Heart right ventricle (tissue), 16 donors: ENCODE measurements at regions not wholly inside any gene's neighbourhood (a gene's known extent, or its start where the extent isn't known, plus 50 kb on each side); places are given as distances from the start of the nearest gene placed in this dataset.

Experiments
- ATAC-seq, 8 donors: fragments of 200-7000 bp; cut with Tn5 transposase; one replicate each; pipeline ENCODE4 v1.9.1; 2020; ENCODE audit warnings: mild to moderate bottlenecking in 8 of 8, moderate library complexity in 8 of 8, moderate number of reproducible peaks in 1 of 8
- DNase-seq, 2 donors: peaks; one replicate each; pipeline ENCODE4 v3.0.0-alpha.2; 2020
- H3K27ac ChIP-seq, 10 donors: fragments of 200-600 bp; sonication (generic) in 2 of 10; one replicate each; pipeline versions ENCODE4 v1.5.0 to v1.8.0; 2020 to 2022; ENCODE audit warnings: mild to moderate bottlenecking in 3 of 10
- H3K27me3 ChIP-seq, 7 donors: fragments of 200-600 bp; one replicate each; pipeline ENCODE4 v1.8.0; 2021 to 2022; ENCODE audit warnings: mild to moderate bottlenecking in 2 of 7
- H3K36me3 ChIP-seq, 9 donors: fragments of 200-600 bp; sonication (generic) in 1 of 9; one replicate each; pipeline versions ENCODE4 v1.5.0 to v1.8.0; 2020 to 2022; ENCODE audit warnings: mild to moderate bottlenecking in 2 of 9
- H3K4me1 ChIP-seq, 9 donors: fragments of 200-600 bp; sonication (generic) in 1 of 9; one replicate each; pipeline versions ENCODE4 v1.5.0 to v1.8.0; 2020 to 2022; ENCODE audit warnings: mild to moderate bottlenecking in 4 of 9
- H3K4me3 ChIP-seq, 10 donors: fragments of 200-600 bp; sonication (generic) in 2 of 10; one replicate each; pipeline versions ENCODE4 v1.5.0 to v1.8.0; 2020 to 2022; ENCODE audit warnings: mild to moderate bottlenecking in 7 of 10, moderate library complexity in 2 of 10
- H3K9me3 ChIP-seq, 11 donors: fragments of 200-600 bp in 10 of 11; sonication (generic) in 2 of 11; one replicate each; pipeline versions ENCODE4 v1.5.0 to v1.8.0; 2013 to 2022; ENCODE audit warnings: mild to moderate bottlenecking in 2 of 11, control low read depth in 1 of 11, moderate library complexity in 1 of 11
- WGBS, 2 donors: extraction: QIAGEN DNeasy Blood & Tissue Kit; methylation state at CpG; one replicate each; pipeline ENCODE4 v1.1.7; 2013; ENCODE audit warnings: inconsistent platforms in 1 of 2; 5-methylcytosine and 5-hydroxymethylcytosine counted together
- intact Hi-C, 10 donors: fragments of 100-400 bp; cut with DNase I; formaldehyde crosslinking; loops; one replicate each; pipeline versions ENCODE4 v1.11.1 to v1.14.2; 2022
- TF ChIP-seq, protein P1 (sequence below), 9 donors: fragments of 200-600 bp; sonication (generic) in 2 of 9; IDR thresholded peaks; one replicate each; pipeline versions ENCODE4 v1.5.0 to v1.8.0; 2021 to 2022; ENCODE audit warnings: antibody characterized with exemption in 9 of 9, mild to moderate bottlenecking in 5 of 9, moderate library complexity in 1 of 9
- donor health status: Arrhythmogenic right ventricular cardiomyopathy.
- donor health status: ischemic (EF 13 %, LVEDD 7.1; RV severe dilation, severe dysfunction).
- donor health status: healthy with polysubstance abuse.
- donor health status: DM: no; HTN: yes; CAD: no.
- donor health status: DM: no; HTN: no; CAD: no.
- donor health status: ischemic (EF 25% LVEDD 6.9; RV normal size, moderate dysfunction).
- donor health status: ischemic (EF 25% LVEDD 5.7; RV mildly dilated, moderate dysfunction).
- donor health status: healthy.
- donor health status: DM: yes; HTN: yes; CAD: no.
- donor health status: Ischemic cardiomyopathy.
- donor health status: ischemic (EF 35%, LVEDD 5.7; RV mildly dilated, moderate dysfunction).
- donor health status: nonischemic (EF 11% LVEDD 7.7; RV severe dilation, severe dysfunction).
- donor health status: DM: yes; HTN: yes; CAD: no.
- donor health status: PGD.
- donor health status: ischemic (EF 29% LVEDD 5.4; RV normal size, mild dysfunction).
- donor health status: nonischemic (EF 23%, LVEDD 6.1; RV moderate dilation, normal function).

DNA sequence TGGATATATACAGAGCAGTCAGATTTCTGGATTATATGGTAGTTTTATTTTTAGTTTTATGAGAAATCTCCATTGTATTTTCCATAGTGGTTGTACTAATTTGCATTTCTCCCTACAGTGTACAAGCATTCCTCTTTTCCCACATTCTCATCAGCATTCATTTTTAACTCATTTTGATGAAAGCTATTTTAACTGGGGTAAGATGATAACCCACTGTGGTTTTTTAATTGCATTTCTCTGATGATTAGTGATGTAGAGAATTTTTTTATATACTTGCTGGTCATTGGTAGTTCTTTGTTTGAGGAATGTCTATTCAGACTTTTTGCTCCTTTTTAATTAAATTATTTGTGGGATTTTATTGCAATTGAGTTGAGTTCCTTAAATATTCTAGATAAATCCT is 903.6 kb downstream of the DIPK2A start:
- intact Hi-C loops, result no loop called here
- no peaks in the 10 kb centered on the region for H3K27me3 ChIP-seq
- ATAC-seq (no peak), DNase-seq (no peak)
- no peak overlapping the region for H3K4me3 ChIP-seq
- H3K36me3 ChIP-seq, result no peaks in the 10 kb centered on the region
- TF ChIP-seq, protein P1, sequence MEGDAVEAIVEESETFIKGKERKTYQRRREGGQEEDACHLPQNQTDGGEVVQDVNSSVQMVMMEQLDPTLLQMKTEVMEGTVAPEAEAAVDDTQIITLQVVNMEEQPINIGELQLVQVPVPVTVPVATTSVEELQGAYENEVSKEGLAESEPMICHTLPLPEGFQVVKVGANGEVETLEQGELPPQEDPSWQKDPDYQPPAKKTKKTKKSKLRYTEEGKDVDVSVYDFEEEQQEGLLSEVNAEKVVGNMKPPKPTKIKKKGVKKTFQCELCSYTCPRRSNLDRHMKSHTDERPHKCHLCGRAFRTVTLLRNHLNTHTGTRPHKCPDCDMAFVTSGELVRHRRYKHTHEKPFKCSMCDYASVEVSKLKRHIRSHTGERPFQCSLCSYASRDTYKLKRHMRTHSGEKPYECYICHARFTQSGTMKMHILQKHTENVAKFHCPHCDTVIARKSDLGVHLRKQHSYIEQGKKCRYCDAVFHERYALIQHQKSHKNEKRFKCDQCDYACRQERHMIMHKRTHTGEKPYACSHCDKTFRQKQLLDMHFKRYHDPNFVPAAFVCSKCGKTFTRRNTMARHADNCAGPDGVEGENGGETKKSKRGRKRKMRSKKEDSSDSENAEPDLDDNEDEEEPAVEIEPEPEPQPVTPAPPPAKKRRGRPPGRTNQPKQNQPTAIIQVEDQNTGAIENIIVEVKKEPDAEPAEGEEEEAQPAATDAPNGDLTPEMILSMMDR (IDR thresholded peaks at IDR 0.05), result no peak
- no peaks in the 10 kb centered on the region for H3K9me3 ChIP-seq
- H3K27ac ChIP-seq, result no peak overlapping the region
- H3K4me1 ChIP-seq, result no peaks in the 10 kb centered on the region

DNA sequence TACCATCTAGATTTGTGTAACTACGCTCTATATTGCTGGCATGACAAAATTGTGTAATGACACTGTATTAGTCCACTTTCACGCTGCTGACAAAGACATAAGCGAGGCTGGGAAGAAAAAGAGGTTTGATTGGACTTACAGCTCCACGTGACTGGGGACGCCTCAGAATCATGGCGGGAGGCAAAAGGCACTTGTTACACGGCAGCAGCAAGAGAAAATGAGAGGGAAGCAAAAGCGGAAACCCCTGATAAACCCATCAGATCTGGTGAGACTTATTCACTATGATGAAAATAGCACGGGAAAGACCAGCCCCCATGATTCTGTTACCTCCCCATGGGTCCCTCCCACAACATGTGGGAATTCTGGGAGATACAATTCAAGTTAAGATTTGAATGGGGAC is 905.7 kb downstream of the DIPK2A start:
- Histone ChIP-seq H3K27me3 (no peaks in the 10 kb centered on the region), H3K27ac (no peak overlapping the region), H3K4me1 (no peaks in the 10 kb centered on the region), H3K36me3 (no peaks in the 10 kb centered on the region), H3K9me3 (peaks cover 0 to 5% (median 0%) of the 10 kb centered on the region in 11 donors), H3K4me3 (no peak overlapping the region)
- 91 to 93% methylated on average over 9 of the region's 9 CpGs for WGBS, 2 donors
- TF ChIP-seq, protein P1 (IDR thresholded peaks at IDR 0.05), result no peak
- DNase-seq (no peak), ATAC-seq (no peak)
- intact Hi-C loops, result no loop called here

DNA sequence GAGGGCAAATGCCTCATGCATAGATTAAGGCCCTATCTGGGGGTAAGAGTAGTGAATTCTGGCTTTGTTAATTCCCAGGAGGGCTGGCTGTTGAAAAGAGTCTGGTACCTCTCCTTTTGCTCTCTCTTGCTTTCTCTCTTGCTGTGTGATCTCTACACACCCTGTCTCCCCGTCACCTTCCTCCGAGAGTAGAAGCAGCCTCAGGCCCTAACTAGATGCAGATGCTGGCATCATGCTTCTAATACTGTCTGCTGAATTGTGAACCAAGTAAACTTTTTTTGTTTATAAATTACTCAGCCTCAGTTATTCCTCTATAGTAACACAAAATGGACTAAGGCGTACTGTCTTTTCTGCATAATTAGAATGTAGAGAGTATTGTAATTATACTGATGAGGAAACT is 908.1 kb downstream of the DIPK2A start:
- TF ChIP-seq, protein P1 (IDR thresholded peaks at IDR 0.05), result no peak
- no peaks in the 10 kb centered on the region for H3K4me1 ChIP-seq
- H3K27me3 ChIP-seq, result no peaks in the 10 kb centered on the region
- peaks cover 0 to 10% (median 0%) of the 10 kb centered on the region in 11 donors for H3K9me3 ChIP-seq
- 86 to 95% methylated on average over 3 of the region's 3 CpGs for WGBS, 2 donors
- ATAC-seq (no peak), DNase-seq (no peak)
- intact Hi-C loops, result no loop called here
- H3K27ac ChIP-seq, result no peak overlapping the region
- H3K36me3 ChIP-seq, result no peaks in the 10 kb centered on the region
- H3K4me3 ChIP-seq, result no peak overlapping the region

DNA sequence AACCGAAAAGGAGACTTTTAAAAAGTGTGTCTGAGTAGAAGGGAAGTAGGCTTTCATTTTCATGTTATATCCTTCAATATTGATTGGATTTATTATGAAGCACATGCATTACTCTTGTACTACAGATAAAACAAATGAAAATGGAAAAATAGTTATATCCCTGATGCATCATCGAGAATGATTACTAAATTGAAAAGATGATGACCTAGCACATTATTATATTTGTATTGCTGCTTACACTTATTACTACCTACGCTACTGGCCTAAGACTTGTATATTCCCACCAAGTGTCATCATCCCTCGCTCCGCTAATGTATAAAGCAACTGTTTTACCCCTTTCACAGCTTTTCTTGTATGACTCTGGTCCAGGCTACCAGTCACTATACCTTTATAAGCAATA is 922.4 kb downstream of the DIPK2A start:
- intact Hi-C loops, result no loop called here
- H3K27me3 ChIP-seq, result no peaks in the 10 kb centered on the region
- no peak overlapping the region for H3K27ac ChIP-seq
- no peaks in the 10 kb centered on the region for H3K36me3 ChIP-seq
- H3K4me1 ChIP-seq, result no peaks in the 10 kb centered on the region
- no peaks in the 10 kb centered on the region for H3K9me3 ChIP-seq
- H3K4me3 ChIP-seq, result no peak overlapping the region
- DNase-seq (no peak), ATAC-seq (no peak)
- 90 to 93% methylated on average over 5 of the region's 5 CpGs for WGBS, 2 donors
- TF ChIP-seq, protein P1 (IDR thresholded peaks at IDR 0.05), result no peak

DNA sequence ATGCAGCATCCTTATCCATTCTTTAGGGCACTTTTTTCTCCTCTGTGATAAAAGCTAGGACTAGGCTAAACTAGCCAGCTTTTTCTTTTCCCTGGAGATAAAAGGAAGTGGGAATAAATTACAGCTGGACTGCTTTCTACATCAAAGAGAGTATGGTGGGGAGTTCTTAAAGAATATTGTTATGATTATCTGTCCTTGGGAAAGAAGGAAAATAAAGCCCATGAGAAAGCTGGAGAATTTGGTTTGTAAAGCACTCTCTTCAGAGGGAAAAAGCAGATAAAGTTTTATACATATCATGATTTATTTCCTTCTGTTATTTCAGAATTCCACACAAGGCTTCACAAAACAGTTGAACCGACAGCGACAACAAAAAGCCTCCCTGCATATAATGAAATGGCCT is 923.0 kb downstream of the DIPK2A start:
- no peak for DNase-seq
- intact Hi-C loops, result no loop called here
- Histone ChIP-seq H3K27ac (no peak overlapping the region), H3K4me3 (no peak overlapping the region), H3K27me3 (no peaks in the 10 kb centered on the region), H3K36me3 (no peaks in the 10 kb centered on the region), H3K4me1 (no peaks in the 10 kb centered on the region), H3K9me3 (no peaks in the 10 kb centered on the region)
- no peak for ATAC-seq
- TF ChIP-seq, protein P1 (IDR thresholded peaks at IDR 0.05), result no peak
- 63 to 69% methylated on average over 2 of the region's 2 CpGs for WGBS, 2 donors
